Brain pericyte (primary cell): ENCODE measurements at regions not wholly inside any gene's neighbourhood (a gene's known extent, or its start where the extent isn't known, plus 50 kb on each side); places are given as distances from the start of the nearest gene placed in this dataset.
A peak's percentile ranks its signal among the peaks of the same experiment; 100 is the strongest.
"Not testable (repeated sequence)": the region's sequence is repeated elsewhere in the genome, so short reads cannot be mapped to it uniquely, and the experiment has no call there.

ENCODE experiments used
- DNase-seq: peaks from one replicate; pipeline ENCODE4 v3.0.0-alpha.2; 2012; ENCODE audit warnings: low read depth, low spot score

- DNase-seq = no peak
Observed at GRCh38 chr4:26175006-26175786, 145.6 kb upstream of the RBPJ start.

GRCh38 chr4:26175905-26176470, 144.8 kb upstream of the RBPJ start:
- DNase-seq = no peak

GRCh38 chr4:26176598-26177149, 144.1 kb upstream of the RBPJ start:
- no peak for DNase-seq

GRCh38 chr4:26178854-26179253, 142.0 kb upstream of the RBPJ start:
- peak; percentile 88 for DNase-seq

GRCh38 chr4:26179316-26179760, 141.5 kb upstream of the RBPJ start:
- no peak for DNase-seq

GRCh38 chr4:26181616-26182015, 139.2 kb upstream of the RBPJ start:
- DNase-seq = no peak

- no peak for DNase-seq
Observed at GRCh38 chr4:26183017-26183416, 137.8 kb upstream of the RBPJ start.

- DNase-seq = no peak
Observed at GRCh38 chr4:26185436-26185835, 135.4 kb upstream of the RBPJ start.

GRCh38 chr4:26191353-26191752, 129.5 kb upstream of the RBPJ start:
- no peak for DNase-seq

GRCh38 chr4:26192899-26193869, 127.6 kb upstream of the RBPJ start:
- DNase-seq = no peak

GRCh38 chr4:26194764-26195163, 126.0 kb upstream of the RBPJ start:
- DNase-seq = no peak

- DNase-seq = no peak
Observed at GRCh38 chr4:26196567-26196966, 124.2 kb upstream of the RBPJ start.

- DNase-seq = no peak
Observed at GRCh38 chr4:26197018-26197779, 123.6 kb upstream of the RBPJ start.

GRCh38 chr4:26198931-26199330, 121.9 kb upstream of the RBPJ start:
- DNase-seq = not testable (repeated sequence)

- no peak for DNase-seq
Observed at GRCh38 chr4:26199596-26199995, 121.2 kb upstream of the RBPJ start.

- no peak for DNase-seq
Observed at GRCh38 chr4:26201120-26201519, 119.7 kb upstream of the RBPJ start.

- DNase-seq = no peak
Observed at GRCh38 chr4:26204249-26204825, 116.5 kb upstream of the RBPJ start.

GRCh38 chr4:26204911-26205370, 115.9 kb upstream of the RBPJ start:
- no peak for DNase-seq

GRCh38 chr4:26206339-26206738, 114.5 kb upstream of the RBPJ start:
- DNase-seq = peak; percentile 90

GRCh38 chr4:26206999-26207398, 113.8 kb upstream of the RBPJ start:
- DNase-seq = no peak

- no peak for DNase-seq
Observed at GRCh38 chr4:26207631-26208030, 113.2 kb upstream of the RBPJ start.
